Stimulated activated CD4-positive, alpha-beta T cell treated with anti-CD3 and anti-CD28 coated beads, Interleukin-15, amount 100 ng/mL, for 48 hours (primary cell): ENCODE measurements at regions not wholly inside any gene's neighbourhood (a gene's known extent, or its start where the extent isn't known, plus 50 kb on each side); places are given as distances from the start of the nearest gene placed in this dataset.

Experiments used
- DNase-seq, 2 donors: peaks; one replicate each; pipeline ENCODE4 v3.0.0-alpha.2; 2020; ENCODE audit warnings: low read depth in 2 of 2

DNA sequence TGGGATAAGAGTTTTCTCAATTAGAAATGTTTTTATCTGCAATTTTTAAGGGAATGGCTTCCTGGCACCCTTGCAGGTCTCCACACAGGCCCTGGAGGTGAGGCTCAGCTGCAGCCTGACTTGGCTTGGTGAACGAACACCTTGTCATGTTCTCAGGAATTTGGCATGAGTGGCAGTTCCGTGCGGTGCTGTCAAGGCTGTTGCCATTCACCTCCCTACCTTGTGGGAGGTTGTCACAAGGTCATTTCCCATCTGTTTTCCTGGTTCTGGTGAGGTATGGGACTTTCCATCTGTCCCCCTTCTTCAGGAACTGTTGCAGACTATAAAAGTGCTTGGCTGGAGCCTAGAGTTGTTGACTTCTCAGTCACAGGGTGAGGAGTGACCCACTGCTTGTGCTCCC lies 82.9 kb downstream of the ELOVL4 start:
- DNase-seq = no peak

DNA sequence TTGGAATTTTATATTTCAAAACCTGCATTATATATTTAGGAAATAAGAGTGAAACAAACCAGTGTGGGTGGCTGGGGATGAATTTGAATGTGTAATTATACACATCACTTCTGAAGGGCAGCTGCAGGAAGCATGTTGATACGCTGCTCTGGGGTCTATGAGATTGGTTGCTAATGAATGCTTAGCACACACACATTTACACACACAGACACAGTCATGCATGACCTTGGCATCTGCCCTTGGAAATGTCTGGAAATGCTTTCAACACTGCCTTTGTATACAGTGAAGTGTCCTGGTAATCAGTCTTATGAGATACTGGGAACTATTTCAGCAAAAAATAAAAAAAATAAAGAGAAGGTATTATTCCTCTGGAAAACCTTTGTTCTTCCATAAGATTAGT lies 83.4 kb downstream of the ELOVL4 start:
- DNase-seq = no peak

DNA sequence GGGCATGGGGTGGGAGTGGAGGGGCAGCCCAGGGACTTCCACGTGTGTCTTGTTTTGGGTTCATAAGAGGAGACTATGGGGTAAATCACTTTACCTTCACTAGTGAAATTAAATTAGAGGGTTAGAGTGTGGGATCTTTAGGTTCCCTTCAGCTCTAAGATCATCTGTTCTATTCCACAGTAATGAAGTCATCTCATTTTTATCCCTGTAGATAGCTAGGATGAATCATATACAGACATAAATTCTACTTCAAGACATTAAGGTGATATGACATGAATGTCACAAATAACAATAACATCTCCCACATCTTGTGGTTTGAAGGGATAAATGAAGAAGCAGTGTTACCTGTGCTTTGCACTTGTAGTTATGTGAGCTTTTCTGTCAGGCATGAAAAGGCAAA lies 83.8 kb downstream of the ELOVL4 start:
- no peak for DNase-seq

DNA sequence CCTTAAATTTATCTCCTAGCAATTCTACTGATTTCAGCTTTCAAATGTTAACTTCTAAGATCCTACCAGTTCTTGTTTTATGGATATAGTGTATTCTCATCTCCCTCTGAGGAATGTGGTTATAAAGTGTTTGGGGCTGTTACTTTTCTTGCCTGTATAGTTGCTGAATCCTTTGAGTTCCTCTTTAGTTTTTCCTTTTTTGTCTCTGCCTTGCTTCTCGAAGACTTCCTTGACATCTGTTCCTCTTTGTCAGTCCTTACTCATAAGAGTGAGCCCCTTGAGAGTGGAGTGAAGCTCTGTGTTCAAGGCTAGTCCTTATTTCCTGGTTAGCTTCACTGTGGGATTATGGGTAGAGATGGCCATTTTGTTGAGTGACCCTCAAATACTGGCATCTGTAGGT lies 84.6 kb downstream of the ELOVL4 start:
- no peak for DNase-seq

DNA sequence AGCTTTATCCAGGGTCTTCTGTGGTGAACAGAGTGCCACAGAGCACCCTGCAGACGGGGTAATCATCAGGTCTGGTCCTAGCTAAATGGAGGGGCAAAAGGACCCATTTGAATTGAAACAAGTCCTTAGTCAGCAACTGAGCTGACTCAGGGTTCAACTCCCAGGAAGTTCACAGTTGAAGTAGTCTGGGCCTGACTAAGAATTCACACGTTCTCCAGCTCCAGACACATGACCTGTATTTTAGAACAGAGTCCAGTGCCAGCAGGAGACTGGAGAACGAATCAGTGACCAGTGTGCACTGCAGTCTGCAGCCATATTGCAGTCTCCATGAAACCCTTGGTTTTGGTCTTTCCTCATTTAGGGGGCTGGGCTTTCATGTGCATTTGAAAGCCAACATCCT lies 85.2 kb downstream of the ELOVL4 start:
- DNase-seq = no peak

DNA sequence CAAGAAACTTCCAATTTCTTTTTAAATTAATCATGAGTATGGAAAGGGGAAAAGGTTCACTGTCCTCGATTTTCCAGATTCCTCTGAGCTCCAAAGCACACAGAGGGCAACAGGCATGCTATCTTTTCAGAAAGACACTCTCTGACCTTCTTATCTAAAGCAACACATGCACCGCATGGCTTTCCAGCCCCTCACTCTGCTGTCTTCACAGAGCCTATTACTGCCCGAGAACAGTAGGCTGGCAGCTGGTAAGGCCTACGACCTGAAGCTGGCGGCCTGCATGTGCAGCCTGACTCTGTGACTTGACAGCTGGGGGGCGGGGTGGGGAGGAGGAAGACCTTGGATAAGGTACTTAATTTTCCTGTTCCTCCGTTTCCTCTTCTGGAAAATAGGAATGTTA lies 86.3 kb downstream of the ELOVL4 start:
- no peak for DNase-seq

DNA sequence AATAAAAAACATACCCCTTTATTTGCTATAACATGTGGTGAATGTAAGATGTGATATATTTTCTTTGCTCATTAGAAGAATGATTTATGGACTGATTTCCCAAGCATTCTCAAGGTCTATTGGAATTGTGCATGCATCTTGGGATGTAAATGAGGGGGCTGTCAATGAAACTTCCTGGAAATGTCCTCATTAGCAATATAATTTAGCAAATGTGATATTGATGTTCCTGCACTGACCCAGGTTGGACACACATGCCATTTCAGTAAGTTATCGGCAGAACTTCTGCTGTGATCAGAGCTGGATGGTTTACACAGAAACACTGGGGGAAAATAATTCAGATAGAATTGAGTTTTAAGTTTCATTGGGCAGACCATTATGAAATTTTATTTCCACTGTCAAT lies 99.9 kb downstream of the ELOVL4 start:
- DNase-seq = no peak

DNA sequence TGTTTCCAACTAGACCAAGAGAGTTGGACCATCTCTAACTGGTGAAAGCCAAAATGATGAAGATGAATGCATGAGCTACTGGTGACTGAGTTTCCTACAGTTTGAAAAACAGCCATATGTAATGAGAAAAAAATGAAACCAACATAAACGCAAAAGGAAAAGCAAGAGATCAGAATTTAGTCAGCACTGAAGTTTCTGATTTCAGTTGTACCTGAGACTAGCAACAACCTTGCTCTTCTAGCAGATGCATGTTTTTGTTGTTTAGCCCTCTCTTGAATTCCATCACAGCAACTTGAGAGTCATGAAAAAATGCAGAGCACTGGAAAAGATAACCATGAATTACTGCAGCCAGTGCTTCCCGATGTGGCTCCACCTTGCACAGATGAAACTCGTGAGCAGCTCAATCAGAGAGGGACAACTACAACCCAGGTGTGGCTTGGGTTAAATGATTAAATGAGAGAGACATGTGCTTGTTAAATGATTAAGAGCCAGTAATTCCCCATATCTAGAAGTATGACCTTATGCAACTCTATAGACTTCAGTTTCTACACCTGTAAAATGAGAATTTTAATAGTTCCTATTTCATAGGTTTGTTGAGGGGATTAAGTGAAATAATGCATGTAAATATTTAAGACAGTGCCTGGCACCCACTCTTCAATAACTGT lies 104.8 kb downstream of the ELOVL4 start:
- no peak for DNase-seq

DNA sequence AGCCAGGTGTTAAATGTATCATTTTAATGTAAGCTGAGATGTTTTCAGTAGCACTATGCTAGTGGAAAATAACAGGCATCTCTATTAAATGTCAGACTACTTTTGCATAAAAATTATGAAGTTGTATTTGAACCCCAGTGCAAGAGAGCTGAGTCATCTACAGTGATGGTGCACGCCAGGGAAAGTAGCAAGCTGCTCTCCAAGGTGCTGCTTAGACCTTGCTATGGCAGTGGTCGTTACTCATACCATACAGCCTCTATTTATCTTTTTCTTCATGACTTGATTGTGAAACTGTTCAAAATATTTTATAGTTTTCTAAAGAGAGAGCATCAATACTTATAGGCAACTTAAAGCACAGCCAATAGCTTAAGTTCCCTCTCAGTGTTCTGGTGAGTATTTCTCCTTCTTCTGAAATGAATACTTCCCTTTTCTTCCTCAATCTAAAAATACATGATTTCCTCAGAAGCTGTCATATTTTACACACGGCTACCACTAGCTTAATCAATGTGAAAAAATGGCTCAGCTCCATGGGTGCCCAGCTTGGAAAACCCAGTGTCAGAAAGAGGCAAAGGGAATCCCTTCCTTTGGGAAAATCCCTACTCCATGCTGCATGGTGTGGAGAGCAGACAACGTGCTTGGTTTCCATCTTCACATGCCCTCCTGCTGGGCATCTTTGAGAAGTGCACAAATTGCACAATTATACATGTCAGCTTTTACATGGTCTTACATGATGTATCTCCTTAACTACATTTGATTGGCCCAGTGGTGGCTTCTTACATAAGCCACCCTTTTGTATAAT lies 105.6 kb downstream of the ELOVL4 start:
- DNase-seq = no peak

DNA sequence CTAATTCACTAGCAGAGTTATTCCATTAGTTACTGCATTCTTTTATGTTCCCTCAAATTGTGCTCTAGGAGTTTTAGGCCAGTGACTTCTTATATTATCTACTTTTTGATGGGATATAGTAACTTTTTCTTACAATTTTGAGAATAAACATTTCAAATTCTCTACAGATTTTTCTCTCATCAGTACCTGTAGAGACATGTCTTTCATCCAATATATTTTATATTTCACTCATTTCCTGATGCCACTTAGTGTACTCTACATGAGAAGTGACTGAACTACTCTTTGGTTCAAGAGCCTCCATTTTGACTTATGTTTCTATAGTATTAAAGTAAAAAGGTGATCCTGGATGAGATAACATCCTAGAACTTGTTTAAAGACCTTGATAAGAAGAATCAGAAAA lies 108.5 kb downstream of the ELOVL4 start:
- no peak for DNase-seq

DNA sequence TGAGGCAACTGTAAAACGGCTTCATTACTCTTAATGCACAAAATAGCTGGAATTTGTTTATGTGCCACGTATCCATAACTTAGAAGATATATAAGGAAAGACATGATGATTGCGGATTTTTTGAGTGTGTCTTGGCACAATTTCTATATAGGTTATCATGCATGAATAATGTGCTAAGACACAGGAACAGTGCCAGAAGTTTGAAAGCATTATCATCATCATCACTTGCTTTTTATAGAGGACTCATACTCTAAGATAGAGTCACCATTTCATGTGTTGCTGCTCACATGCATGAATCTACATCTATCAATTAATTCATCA lies 113.4 kb downstream of the ELOVL4 start:
- no peak for DNase-seq

DNA sequence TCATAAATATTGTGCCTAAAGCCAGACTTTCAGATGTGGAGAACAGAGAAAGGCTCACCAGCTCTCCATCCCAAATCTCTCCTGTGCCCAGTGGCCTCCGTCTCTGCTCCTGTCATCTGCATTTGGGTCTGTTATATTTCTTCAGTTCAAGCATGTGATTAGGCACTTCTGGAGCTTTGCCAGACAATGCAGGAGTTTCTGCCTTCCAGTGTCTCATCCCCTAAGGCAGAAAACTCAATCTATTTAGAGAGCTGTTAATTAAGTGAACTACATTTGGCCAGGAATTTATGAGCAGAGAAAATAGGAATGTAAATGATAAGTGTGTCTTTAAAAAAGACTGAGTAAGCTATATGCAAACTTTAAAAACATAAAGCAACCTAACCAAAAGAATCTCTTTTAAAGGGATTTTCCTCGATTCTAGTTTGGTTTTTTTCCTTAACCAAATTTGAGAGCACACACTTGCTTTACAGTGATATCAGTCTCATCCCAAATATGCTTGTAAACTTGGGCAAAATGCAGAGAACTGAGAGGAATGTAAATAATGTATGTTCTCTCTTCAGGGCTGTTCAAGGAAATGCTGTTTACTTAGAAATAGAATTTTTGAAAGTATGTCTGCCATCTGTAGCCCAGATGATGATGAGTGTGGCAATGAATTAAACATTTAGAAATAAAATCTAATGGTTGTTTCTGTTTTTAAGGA lies 113.9 kb downstream of the ELOVL4 start:
- DNase-seq = no peak

DNA sequence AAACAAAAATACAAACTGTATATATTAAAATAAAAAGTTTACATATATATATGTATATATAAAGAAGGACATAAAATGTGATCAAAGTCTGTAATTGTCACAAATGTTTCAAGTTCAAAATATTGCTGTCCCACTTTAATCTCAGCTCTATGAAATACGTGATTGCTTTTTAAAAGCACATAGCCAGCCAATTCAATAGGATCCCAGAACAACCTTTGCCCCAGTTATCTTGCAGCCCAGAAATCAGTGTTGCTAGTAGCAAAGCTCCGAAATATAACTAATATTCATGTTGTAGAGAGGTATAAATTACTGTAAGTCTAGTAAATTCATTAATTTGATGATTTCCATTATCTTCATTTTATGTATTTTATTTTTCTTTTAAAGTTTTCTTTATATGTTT lies 114.6 kb downstream of the ELOVL4 start:
- DNase-seq = no peak

DNA sequence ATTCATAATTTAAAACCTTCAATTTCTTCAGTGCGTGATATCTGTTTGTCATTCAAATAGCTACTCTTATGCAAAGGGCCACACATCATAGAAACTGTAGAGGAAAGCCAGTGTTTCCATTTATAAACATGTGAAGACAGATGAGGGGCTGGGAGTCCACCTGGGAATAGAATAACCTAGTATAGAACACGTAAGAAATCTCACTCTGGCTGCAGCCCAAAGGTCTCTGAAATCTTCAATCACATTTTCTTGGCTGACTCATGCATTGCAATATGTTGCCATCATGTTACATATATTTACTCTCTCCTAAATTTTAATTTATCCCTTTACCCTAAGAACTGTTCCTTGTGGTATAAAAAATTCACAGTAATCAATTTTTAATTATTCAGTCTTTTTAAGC lies 123.2 kb downstream of the ELOVL4 start:
- DNase-seq = no peak

DNA sequence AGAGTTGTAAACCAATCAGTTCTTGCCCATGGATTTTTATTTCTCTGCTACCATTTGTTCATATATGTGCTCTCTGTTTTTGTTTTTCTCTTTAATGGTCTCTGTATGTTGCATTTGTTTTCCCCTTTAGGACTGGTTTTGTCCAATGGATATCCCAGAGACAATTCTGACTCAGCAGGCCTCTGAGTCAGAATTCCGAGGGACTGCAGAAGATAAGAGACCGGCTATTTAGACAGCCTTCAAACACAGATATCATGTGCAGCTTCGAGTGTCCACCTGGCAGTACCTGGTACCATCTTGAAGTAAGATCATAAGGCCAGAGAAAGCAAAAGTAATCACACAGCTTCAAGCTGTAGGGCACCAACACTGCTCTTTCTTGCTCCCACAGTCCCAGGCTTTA lies 125.5 kb downstream of the ELOVL4 start:
- no peak for DNase-seq

DNA sequence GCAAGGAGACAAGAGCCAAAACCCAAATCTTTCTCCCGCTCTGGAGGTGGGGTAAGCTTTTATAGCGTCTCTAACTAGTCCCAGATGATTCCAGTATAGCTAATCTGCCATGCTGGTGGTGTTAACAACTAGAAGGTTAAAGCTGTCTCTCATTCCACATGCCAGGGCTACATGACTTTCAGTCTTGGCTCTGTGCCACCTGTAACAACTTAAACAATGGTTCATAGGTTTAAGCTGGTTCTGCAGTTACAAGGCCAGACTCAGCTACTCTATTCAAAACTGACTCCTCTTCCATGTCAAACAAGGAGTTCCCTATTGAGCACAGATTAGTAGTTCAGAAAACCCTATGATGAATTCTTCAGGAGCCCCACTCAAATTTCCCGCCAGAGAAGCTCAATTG lies 128.9 kb downstream of the ELOVL4 start:
- no peak for DNase-seq

DNA sequence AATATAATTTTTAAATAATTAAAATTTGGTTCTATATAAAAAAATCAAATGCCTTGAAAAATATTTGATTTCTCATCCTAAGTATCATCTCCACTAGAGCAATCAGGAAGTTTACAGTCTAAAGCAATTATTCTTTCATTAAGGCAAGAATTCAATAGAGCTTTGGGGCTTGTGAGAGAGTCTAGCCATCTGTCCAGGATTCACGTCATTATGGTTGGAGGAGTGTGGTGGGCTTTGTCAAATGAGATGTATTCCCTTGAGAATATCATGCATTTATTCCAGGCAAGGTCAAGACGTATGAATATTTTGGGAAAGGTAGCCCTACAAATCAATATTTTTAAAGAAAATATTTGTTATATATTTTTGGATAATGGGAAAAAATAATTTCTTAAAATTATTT lies 132.4 kb downstream of the ELOVL4 start:
- no peak for DNase-seq

DNA sequence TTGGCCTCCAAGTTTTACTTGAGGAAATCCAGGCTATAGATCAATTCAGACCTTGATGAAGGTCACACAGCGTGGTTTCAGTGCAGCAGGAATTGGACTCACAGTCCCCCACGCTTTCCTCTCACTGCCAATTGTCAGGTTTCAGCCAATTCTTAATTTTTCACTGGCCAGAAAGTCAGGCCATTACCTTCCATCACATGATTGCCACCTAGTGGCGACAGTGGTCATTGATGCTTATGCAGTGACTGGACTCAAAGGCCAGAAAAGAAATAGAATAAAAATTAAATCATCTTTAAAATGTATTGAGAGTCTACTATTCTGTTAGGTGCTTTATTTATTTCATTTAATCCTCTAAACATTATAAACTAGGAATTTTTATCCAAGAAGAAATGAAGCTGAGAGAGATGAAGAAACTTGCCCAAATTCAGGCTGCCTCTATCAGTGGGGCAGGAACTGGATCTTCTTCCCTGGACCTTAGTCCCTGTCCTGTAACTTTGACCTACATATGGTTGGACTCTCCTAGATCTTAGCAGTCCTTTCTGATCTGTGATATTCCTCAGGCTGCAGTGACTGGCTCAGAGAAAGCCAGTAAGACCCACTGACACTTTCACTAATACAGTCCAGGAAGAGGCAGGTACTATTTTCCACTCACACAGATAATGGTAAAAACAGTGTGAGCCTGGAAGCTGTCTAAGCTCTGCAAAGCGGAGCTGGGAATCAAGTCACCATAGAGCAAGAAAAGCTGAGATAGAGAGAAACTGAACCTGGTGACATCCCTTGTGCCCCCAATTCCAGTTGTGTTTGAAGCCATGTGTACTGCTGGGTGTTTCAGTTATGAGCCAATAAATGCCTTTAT lies 133.3 kb downstream of the ELOVL4 start:
- DNase-seq = peak; percentile 27 to 62

DNA sequence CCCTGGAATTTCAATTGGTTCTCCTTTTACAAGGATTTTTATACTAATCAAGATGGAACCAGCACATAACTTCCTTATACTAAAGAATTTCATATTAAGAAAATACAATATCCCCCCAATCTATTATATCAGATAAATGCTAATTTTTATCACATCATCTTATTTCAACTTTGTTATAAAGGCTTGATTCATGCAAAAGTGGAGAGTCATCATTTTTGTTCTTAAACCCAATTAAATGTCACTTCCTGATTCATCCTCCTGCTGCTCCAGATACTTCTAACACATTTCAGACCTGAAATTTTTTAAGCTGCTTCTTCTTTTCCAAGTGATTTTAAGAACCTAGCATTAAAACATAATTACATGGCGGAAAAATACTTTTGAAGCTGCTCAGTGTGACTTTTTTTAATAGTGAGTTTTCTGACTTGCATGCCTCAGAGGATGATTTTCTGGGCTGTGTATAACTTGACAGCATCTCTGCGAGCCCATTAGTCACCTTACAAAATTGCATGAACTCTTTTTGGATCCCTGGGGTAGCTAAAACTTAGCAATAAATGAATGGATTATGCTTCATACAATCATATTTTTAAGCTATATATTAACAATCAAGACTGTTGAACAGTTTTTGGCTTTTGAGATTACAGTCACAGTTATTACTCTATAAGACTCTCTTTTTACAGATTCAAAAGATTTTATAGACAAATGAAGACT lies 134.1 kb downstream of the ELOVL4 start:
- no peak for DNase-seq

DNA sequence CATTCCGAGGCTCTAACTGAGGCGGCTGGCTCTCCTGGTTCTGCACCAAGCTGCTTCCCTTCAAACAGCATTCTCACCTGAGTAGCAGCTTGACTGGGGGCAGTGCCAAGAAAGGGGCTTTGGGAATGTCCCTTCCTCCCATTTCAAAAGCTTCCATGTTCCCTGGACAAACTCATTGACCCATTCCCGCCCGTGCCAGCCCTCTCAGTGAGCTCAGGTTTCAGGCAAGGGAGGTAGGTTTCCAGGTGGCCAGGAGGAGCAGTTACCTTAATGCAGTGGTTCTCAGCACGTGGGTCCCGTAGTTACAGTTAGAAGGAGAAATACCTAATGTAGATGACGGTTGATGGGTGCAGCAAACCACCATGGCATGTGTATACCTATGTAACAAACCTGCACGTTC lies 135.2 kb downstream of the ELOVL4 start:
- no peak for DNase-seq

DNA sequence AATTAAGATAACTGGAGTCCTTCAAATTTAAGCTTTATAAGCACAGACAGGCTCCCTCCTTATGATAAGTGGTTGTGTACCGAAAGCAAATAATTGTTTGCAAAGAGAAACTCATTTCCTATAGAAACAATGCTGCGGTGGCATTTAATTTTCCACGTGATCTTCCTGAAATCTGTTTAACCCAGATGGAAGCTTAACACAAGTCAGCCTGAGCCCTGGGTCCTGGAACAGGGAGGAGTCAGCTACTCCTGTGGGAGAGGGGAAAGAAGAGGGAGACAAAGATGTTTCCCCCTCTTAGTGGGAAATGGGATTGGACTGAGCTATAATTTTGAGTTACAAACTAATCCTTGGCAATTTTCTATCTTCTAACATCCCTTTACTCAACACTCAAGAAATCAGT lies 136.5 kb downstream of the ELOVL4 start:
- DNase-seq = no peak
